H1 (cell line): ENCODE measurements at regions not wholly inside any gene's neighbourhood (a gene's known extent, or its start where the extent isn't known, plus 50 kb on each side); places are given as distances from the start of the nearest gene placed in this dataset.

Experiments
- CTCF ChIA-PET: fragments of 300-600 bp; sonication (Branson Sonifier 250); formaldehyde crosslinking; loops from one replicate; lab custom pipeline; 2021; ENCODE audit not compliant: partially characterized antibody; lab: Charles Lee
- POLR2A ChIA-PET: fragments of 300-600 bp; sonication (Branson Sonifier 250); formaldehyde crosslinking; loops from one replicate; lab custom pipeline; 2021; ENCODE audit warnings: inconsistent platforms; ENCODE audit not compliant: partially characterized antibody; lab: Charles Lee
- DNase-seq, 2 experiments: peaks; one replicate each; pipeline versions ENCODE4 v3.0.0 to v3.0.0-alpha.2; 2010 to 2022; ENCODE audit warnings: low spot score in 2 of 2, low read depth in 1 of 2, mixed read lengths in 1 of 2
- FAIRE-seq: peaks from 2 replicates; lab custom pipeline; 2011; peaks lifted over from hg19 to GRCh38; lab: Jason Lieb, UNC
- H2AFZ ChIP-seq: 2 replicates; pipeline ENCODE4 v1.8.1; 2012; ENCODE audit warnings: low read length, inconsistent platforms
- H2AK5ac ChIP-seq: 2 replicates; pipeline ENCODE4 v1.6.1; 2013; ENCODE audit warnings: low read depth, low read length
- H2BK120ac ChIP-seq: replicated peaks from 2 replicates; pipeline ENCODE3; 2013; ENCODE audit warnings: low read depth, low read length, inconsistent platforms
- H2BK12ac ChIP-seq: 2 replicates; pipeline ENCODE4 v1.6.1; 2013; ENCODE audit warnings: low read depth, low read length
- H2BK15ac ChIP-seq: 2 replicates; pipeline ENCODE4 v1.6.1; 2013; ENCODE audit warnings: low read length
- H2BK20ac ChIP-seq: 2 replicates; pipeline ENCODE4 v1.6.1; 2013; ENCODE audit warnings: low read length
- H2BK5ac ChIP-seq: 2 replicates; pipeline ENCODE4 v1.6.1; 2013; ENCODE audit warnings: low read depth, low read length
- H3K14ac ChIP-seq: 2 replicates; pipeline ENCODE4 v1.6.1; 2013; ENCODE audit warnings: inconsistent platforms; ENCODE audit not compliant: insufficient read length
- H3K18ac ChIP-seq: 2 replicates; pipeline ENCODE4 v1.6.1; 2013; ENCODE audit warnings: low read length; ENCODE audit errors: extremely low read depth
- H3K23ac ChIP-seq: 2 replicates; pipeline ENCODE4 v1.6.1; 2013; ENCODE audit warnings: inconsistent platforms; ENCODE audit not compliant: insufficient read length
- H3K23me2 ChIP-seq: 2 replicates; pipeline ENCODE4 v1.6.1; 2013; ENCODE audit warnings: low read depth, low read length
- H3K27ac ChIP-seq: 2 replicates; pipeline ENCODE4 v1.6.1; 2011; ENCODE audit warnings: low read depth, low read length, inconsistent platforms
- H3K27me3 ChIP-seq, 4 experiments: replicated peaks in 1 of 4; 1 replicate in 1 of 4; 2 replicates in 3 of 4; pipeline versions ENCODE4 v1.6.1 to v1.8.1; 2011 to 2013; ENCODE audit warnings: low read length in 3 of 4, mild to moderate bottlenecking in 3 of 4, inconsistent platforms in 2 of 4, mixed read lengths in 2 of 4, moderate library complexity in 1 of 4; ENCODE audit not compliant: control insufficient read depth in 3 of 4, insufficient read depth in 3 of 4; ENCODE audit errors: extremely low read depth in 1 of 4
- H3K36me3 ChIP-seq, 4 experiments: 2 replicates each; pipeline versions ENCODE4 v1.6.1 to v1.8.1; 2011 to 2013; ENCODE audit warnings: mild to moderate bottlenecking in 4 of 4, low read length in 3 of 4, moderate library complexity in 2 of 4, control low read depth in 1 of 4, inconsistent platforms in 1 of 4; ENCODE audit not compliant: insufficient read depth in 4 of 4, control insufficient read depth in 2 of 4
- H3K4ac ChIP-seq: replicated peaks from 2 replicates; pipeline ENCODE3; 2013; ENCODE audit warnings: low read length, low read depth, mixed read lengths, inconsistent platforms; ENCODE audit not compliant: insufficient read length
- H3K4me1 ChIP-seq, 4 experiments: replicated peaks in 1 of 4; 1 replicate in 1 of 4; 2 replicates in 3 of 4; pipeline versions ENCODE4 v1.6.1 to v1.8.1; 2011 to 2013; ENCODE audit warnings: low read length in 3 of 4, inconsistent platforms in 2 of 4, mixed read lengths in 1 of 4; ENCODE audit not compliant: insufficient read depth in 4 of 4, control insufficient read depth in 3 of 4
- H3K4me2 ChIP-seq, 2 experiments: 2 replicates each; pipeline versions ENCODE4 v1.6.1 to v1.8.1; 2011 to 2013; ENCODE audit warnings: low read depth in 2 of 2, low read length in 2 of 2, control low read depth in 1 of 2, inconsistent platforms in 1 of 2, mild to moderate bottlenecking in 1 of 2; ENCODE audit not compliant: insufficient read depth in 1 of 2
- H3K4me3 ChIP-seq, 4 experiments: fragments of 200-600, 300-600 bp in 1 of 4; sonication (generic), shearing (Covaris generic), sonication (Bioruptor Twin) in 1 of 4; 2 replicates each; pipeline versions ENCODE4 v1.5.1 to v1.8.1; 2011 to 2016; ENCODE audit warnings: low read length in 4 of 4, low read depth in 3 of 4, control low read depth in 2 of 4, inconsistent platforms in 2 of 4, mild to moderate bottlenecking in 2 of 4, mixed read lengths in 1 of 4, moderate library complexity in 1 of 4; ENCODE audit not compliant: insufficient read depth in 2 of 4; ENCODE audit errors: extremely low read depth in 1 of 4
- H3K56ac ChIP-seq: replicated peaks from 2 replicates; pipeline ENCODE3; 2013; ENCODE audit warnings: low read depth, mild to moderate bottlenecking, mixed read lengths, low read length, inconsistent platforms; ENCODE audit not compliant: insufficient read length
- H3K79me1 ChIP-seq: 2 replicates; pipeline ENCODE4 v1.6.1; 2013; ENCODE audit warnings: low read depth, low read length, control low read depth
- H3K79me2 ChIP-seq, 2 experiments: 2 replicates each; pipeline versions ENCODE4 v1.6.1 to v1.8.1; 2012 to 2013; ENCODE audit warnings: low read length in 2 of 2, mild to moderate bottlenecking in 2 of 2, inconsistent platforms in 1 of 2; ENCODE audit not compliant: insufficient read depth in 2 of 2, control insufficient read depth in 1 of 2
- H3K9ac ChIP-seq, 4 experiments: replicated peaks in 1 of 4; 1 replicate in 1 of 4; 2 replicates in 3 of 4; pipeline versions ENCODE4 v1.6.1 to v1.8.1; 2011 to 2013; ENCODE audit warnings: low read depth in 3 of 4, low read length in 3 of 4, control low read depth in 2 of 4, mild to moderate bottlenecking in 2 of 4, moderate library complexity in 2 of 4, inconsistent platforms in 1 of 4; ENCODE audit errors: extremely low read depth in 1 of 4
- H3K9me3 ChIP-seq, 2 experiments: 2 replicates each; pipeline versions ENCODE4 v1.6.1 to v1.8.1; 2012 to 2013; ENCODE audit warnings: mild to moderate bottlenecking in 2 of 2, moderate library complexity in 2 of 2, control low read depth in 1 of 2, inconsistent platforms in 1 of 2, low read depth in 1 of 2, low read length in 1 of 2, mixed read lengths in 1 of 2; ENCODE audit not compliant: insufficient read depth in 2 of 2
- H4K20me1 ChIP-seq, 2 experiments: replicated peaks in 1 of 2; 2 replicates each; pipeline versions ENCODE3 to v1.8.1; 2011 to 2013; ENCODE audit warnings: inconsistent platforms in 2 of 2, low read length in 2 of 2, mild to moderate bottlenecking in 1 of 2; ENCODE audit not compliant: insufficient read depth in 2 of 2, control insufficient read depth in 1 of 2
- H4K5ac ChIP-seq: 2 replicates; pipeline ENCODE4 v1.6.1; 2013; ENCODE audit warnings: low read length, low read depth, mixed read lengths, inconsistent platforms; ENCODE audit not compliant: insufficient read length
- H4K8ac ChIP-seq: 2 replicates; pipeline ENCODE4 v1.8.0; 2013; ENCODE audit warnings: mild to moderate bottlenecking, moderate library complexity, low read length, inconsistent platforms; ENCODE audit not compliant: insufficient read depth; ENCODE audit errors: extremely low read depth
- H4K91ac ChIP-seq: replicated peaks from 2 replicates; pipeline ENCODE3; 2013; ENCODE audit warnings: low read length, mixed read lengths, inconsistent platforms; ENCODE audit not compliant: insufficient read length
- HDAC6 ChIP-seq: IDR thresholded peaks from one replicate; pipeline ENCODE4 v1.7.1; 2012; ENCODE audit warnings: low read depth, mild to moderate bottlenecking, inconsistent platforms, low read length, moderate library complexity
- NRF1 ChIP-seq: IDR thresholded peaks from 2 replicates; pipeline ENCODE4 v1.6.1; 2011; ENCODE audit warnings: mild to moderate bottlenecking, low read depth, low read length, improper control_type of control experiment
- WGBS, 2 experiments: shearing (Covaris generic) in 1 of 2; methylation state at CpG; one replicate each; pipeline versions ENCODE4 v1.1.6 to v1.1.7; 2013 to 2015; ENCODE audit warnings: low lambda C conversion rate in 2 of 2, mixed read lengths in 2 of 2, inconsistent platforms in 1 of 2, low coverage in 1 of 2, missing lambda C conversion rate in 1 of 2; ENCODE audit not compliant: insufficient replicate concordance in 2 of 2, insufficient coverage in 1 of 2, insufficient read length in 1 of 2; ENCODE audit errors: extremely low coverage in 1 of 2, missing lambda C conversion rate in 1 of 2; 5-methylcytosine and 5-hydroxymethylcytosine counted together

GRCh38 chr9:134971696-134972095 lies 54.0 kb upstream of the FCN1 start:
- Histone ChIP-seq H2BK20ac (peak overlapping the region; percentile 89; the same call in 1 of the 2 replicates), H3K56ac (no peak overlapping the region), H3K23ac (no peak overlapping the region), H2BK12ac (peak overlapping the region; percentile 55; the same call in 1 of the 2 replicates), H4K91ac (peak overlapping the region; percentile 28), H3K27ac (no peak overlapping the region), H3K79me2 (no peaks in the 10 kb centered on the region), H3K4me3 (no peak overlapping the region), H2AK5ac (no peak overlapping the region), H3K36me3 (no peaks in the 10 kb centered on the region), H4K5ac (no peak overlapping the region), H3K23me2 (no peaks in the 10 kb centered on the region), H3K9ac (no peak overlapping the region), H4K20me1 (no peaks in the 10 kb centered on the region), H3K4me1 (peaks cover 0 to 24% (median 13%) of the 10 kb centered on the region in 4 experiments; a peak in 4 of 7 replicates), H2BK15ac (no peak overlapping the region; the same call in 1 of the 2 replicates), H3K4ac (no peak overlapping the region), H2BK5ac (no peak overlapping the region), H3K14ac (no peak overlapping the region), H2AFZ (no peak overlapping the region), H3K27me3 (no peaks in the 10 kb centered on the region; a peak in 2 of 7 replicates), H2BK120ac (no peak overlapping the region), H3K79me1 (no peaks in the 10 kb centered on the region), H4K8ac (no peak overlapping the region), H3K18ac (no peak overlapping the region), H3K9me3 (no peaks in the 10 kb centered on the region), H3K4me2 (no peak overlapping the region)
- ChIA-PET POLR2A (no interaction called here), CTCF (interaction anchor here (0.7 to 2.1 kb wide), 5 partner anchors 8 to 274 kb away, joined by 3 to 6 read pairs (median 3); no protein-coding TSS in a partner anchor)
- FAIRE-seq (no peak), DNase-seq (no peak)
- 93% methylated on average over 4 of the region's 4 CpGs; no CpG with 5 or more reads in 1 of the 2 experiments for WGBS, 2 experiments
- no peak for TF ChIP-seq NRF1
- no peak for TF ChIP-seq HDAC6
